ENCODE measurements at regions not wholly inside any gene's neighbourhood (a gene's known extent, or its start where the extent isn't known, plus 50 kb on each side); places are given as distances from the start of the nearest gene placed in this dataset.

DNA sequence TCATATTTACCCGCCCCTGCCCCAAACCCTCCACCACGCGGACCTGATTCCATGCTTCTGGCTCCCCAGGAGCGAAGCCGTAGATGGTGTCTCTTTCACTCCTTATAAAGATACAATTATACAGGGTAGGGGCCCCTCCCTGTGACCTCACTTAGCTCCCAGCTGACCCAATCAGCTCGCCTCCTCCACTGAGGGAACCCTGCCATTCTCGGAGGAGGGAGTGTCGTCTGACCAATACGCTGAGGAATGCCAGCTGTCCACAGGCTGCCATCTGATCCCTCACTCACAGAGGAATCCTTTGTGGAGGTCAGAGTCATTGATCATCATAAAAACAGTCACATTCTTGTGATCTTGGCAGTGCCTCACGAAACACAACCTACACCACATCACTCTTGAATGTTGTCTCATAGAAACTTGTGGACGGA lies 67.5 kb upstream of the INSIG1 start:
- peak; percentile 81 for DNase-seq

GRCh38 chr7:155231241-155231800 lies 66.4 kb upstream of the INSIG1 start:
- DNase-seq, result no peak

GRCh38 chr7:155231941-155232340 lies 65.7 kb upstream of the INSIG1 start:
- DNase-seq, result no peak

DNA sequence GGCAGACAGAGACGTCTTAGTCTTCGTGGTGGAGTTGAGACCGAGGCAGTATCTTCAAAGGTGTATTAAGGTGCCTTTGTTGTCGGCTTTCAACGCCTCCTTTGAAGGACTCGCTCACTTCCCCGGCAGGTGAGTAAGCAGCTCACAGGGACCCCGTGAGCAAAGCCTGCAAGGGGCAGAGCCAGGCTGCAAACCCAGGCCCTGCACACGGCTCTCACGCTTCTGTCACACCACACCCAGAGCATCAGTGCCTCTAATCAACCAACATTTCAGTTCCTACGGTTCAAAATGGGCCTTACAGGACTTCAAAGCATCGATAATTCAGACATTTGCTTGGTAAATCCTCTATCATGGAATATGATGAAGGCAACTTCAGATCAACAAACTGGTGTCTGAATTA lies 64.8 kb upstream of the INSIG1 start:
- no peak for DNase-seq

DNA sequence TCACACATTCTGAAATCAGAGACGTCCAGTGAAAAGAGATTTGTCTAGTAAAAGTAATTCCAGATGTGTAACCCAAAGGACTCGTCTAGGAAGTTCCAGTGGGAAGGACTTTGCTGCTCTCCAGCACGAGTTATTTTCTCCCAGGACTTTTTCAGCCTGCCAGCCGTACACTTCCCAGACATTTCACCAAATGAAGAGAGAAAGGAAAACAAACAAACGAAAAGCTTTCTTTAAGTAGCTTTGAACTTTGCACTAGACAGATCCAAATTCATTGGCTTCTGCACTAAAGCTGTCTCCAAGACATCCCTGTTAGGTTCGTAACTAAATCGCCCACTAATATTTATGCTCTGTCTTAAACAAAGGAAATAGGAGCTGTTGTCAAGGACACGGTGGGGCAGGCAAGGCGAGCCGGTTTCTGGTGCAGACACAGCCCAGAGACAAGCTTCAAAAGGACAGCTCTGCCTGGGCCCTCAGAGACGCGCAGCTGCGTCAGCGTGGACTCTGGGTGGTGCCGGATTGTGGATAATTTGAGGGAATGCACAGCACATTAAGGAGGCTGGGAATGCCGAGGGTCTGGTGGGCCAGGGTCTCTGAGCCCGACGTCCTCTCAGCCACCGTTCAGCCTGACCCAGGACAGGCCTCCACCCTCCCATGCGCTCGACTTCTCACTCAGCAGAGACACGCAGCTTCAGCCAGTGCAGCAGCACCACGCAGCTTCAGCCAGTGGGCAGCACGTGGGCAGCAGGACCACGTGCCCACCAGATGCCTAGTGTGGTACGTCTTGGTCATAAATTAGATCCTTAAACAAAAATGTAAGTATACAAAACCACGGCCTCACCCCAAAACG lies 64.1 kb upstream of the INSIG1 start:
- DNase-seq, result peak; percentile 61

DNA sequence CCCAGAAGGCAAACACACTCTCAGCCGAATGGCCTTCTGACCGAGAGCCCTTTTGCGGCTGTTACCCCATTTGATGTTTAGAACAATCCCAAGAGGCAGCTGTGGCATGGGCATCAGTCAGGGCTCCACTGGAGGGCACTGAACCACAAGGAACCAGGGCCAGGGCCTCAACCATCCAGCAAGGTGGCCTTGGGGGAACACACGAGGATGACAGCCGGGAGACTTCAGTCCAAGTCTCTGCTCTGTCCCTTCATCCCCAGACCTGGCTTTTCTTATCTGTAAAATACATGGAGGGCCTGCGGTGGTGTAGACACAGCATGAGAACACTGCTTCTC lies 63.6 kb upstream of the INSIG1 start:
- no peak for DNase-seq

DNA sequence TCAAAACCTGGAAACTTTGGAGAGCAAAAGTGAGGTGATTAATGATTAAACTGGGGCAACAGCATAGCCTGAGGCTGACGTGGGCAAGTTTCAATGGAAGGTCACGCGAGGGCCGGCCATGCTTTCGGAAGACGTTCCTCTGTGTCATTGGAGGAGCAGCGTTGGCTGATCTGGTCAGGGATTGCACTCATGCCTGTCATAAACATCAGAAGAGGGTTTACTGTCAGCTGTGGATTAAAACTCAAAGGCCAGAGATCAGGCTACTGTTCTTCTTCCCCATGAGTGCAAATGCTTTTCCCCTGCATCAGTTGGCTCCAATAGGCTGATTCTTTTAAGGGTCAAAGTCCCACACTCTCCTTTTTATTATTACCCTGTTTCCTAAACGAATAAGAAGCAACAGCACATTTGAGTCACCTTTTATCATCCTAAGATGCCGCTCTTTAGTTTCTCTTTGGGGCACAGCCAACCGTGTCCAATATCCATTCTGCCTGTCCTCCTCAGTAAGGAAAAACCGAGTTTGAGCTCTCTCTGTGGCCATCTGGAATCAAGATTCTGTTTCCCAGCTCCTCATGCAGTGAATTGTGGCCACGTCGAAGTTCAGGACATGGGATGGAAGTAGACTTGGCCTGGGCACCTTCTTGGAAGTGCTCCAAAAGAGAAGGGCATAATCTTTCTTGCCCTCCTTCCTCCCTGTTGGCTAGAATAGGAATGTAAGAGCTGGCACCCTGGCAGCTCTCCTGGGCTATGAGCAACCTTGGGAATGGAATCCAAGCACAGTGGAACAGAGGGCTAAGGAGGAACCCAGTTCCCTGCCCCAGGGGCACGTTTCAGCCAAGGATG lies 62.5 kb upstream of the INSIG1 start:
- no peak for DNase-seq

DNA sequence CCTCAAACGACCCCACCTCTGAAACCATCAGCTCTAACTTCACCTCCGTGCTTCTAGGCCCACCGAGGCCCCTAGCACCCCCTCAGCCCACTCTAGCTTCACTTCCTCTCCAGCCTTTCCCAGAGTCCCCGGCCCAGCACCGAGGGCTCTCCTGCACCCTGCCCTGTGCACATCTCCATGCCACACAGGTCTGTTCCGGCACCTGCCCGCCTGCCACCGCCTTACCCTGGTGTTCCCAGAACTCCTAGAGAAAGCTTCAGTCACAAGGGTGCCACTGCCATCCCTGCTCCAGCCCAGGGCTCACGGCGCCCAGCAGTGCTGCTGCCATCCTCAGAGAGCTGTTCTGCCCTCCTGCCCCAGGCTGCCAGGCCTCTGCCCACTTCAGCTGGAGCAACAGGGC lies 61.3 kb upstream of the INSIG1 start:
- no peak for DNase-seq

DNA sequence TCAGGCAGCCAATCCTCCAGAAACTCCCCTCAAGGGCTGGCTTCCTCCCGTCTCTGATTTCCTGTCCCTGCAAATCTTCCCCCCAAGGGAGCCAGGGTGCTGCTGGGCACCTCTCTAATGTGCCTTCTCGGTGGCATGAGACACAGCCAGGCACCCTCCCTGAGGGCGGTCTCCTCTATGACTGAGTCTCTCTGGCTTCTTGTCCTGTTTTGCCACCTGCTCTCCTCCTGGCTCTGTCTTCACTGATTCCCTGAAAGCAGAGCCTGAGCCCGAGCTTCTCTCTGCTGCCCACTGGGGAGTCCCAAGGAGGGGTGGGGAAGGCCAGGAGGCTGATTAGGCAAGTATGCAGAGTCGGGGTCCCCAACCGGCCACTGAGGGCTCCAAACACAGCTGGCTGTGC lies 60.4 kb upstream of the INSIG1 start:
- DNase-seq, result no peak

DNA sequence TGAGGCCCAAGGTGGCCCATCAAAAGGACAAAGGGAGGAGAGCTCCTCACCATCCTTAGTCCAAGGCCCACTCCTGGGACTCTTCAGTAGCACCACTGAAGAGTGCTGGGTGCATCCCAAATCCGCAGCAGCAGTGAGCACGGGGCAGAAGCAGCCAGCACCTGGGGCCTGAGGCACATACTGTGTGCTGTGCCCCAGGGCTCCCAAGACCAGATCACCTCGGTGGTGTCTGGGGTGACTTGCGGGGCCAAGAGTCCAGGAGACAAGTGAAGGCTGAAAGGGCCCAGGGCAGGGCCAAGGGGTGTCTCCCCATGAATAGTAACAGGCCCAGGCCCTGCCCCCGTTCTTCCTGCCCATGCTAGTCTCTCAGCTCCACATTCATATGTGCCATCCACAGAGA lies 59.9 kb upstream of the INSIG1 start:
- DNase-seq, result no peak

GRCh38 chr7:155239431-155240087 lies 58.1 kb upstream of the INSIG1 start:
- peak; percentile 41 for DNase-seq

GRCh38 chr7:155244675-155245074 lies 53.0 kb upstream of the INSIG1 start:
- no peak for DNase-seq

- DNase-seq, result no peak
These were observed 50.0 kb upstream of the INSIG1 start for GRCh38 chr7:155247479-155248365.
